Left ventricle myocardium superior (tissue), 1 donor: ENCODE measurements at regions not wholly inside any gene's neighbourhood (a gene's known extent, or its start where the extent isn't known, plus 50 kb on each side); places are given as distances from the start of the nearest gene placed in this dataset.
"Not testable (repeated sequence)": the region's sequence is repeated elsewhere in the genome, so short reads cannot be mapped to it uniquely, and the experiment has no call there.

Experiments
- ATAC-seq: fragments of 200-7000 bp; cut with Tn5 transposase; one replicate; pipeline ENCODE4 v1.9.1; 2020; ENCODE audit warnings: mild to moderate bottlenecking, moderate library complexity
- DNase-seq: peaks from one replicate; pipeline ENCODE4 v3.0.0-alpha.2; 2020
- intact Hi-C: fragments of 100-400 bp; cut with micrococcal nuclease; formaldehyde crosslinking; loops from one replicate; pipeline ENCODE4 v1.11.0; 2022
- donor health status: DM: no; HTN: yes; CAD: no; lungs with severe emphysema.

DNA sequence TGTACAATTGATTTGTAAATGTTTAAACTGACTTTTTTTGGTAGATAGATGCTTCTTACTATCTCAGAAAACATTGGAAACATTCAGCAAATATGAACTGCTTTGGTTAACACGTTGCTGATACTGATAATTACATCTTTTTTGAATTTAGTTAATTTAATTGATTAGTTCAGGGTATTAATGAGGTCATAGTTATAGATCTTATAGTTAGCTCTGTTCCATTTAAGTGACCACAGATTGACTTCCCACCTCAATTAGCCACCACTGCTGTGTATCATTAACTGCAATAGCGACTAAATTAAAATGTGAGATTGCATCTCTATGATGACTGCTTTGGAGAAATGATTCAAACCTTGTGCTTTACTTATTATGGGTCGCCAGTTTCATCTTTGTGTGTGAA, 407.1 kb upstream of the EDIL3 start:
- DNase-seq: no peak
- ATAC-seq: no peak
- intact Hi-C loops: no loop called here

DNA sequence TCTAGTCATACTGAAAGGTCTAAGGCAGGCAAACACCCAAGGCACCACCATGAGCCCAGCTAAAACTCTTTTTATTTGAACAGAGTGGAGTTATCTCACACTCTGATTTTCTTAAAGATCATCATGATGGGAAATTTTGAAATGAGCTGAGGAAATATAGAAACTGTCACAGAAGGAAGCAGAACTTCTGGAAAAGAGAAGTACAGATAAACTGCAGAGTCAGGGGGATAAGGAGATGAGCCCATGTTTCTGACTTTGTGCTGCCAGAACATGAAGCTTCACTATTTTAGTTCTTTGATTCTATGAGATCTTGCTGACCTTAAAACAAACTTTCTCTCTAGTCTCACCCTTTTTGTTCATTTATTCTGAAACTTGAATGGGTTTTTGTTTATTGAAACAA, 406.5 kb upstream of the EDIL3 start:
- ATAC-seq: peak; percentile 24
- intact Hi-C loops: no loop called here
- DNase-seq: no peak

DNA sequence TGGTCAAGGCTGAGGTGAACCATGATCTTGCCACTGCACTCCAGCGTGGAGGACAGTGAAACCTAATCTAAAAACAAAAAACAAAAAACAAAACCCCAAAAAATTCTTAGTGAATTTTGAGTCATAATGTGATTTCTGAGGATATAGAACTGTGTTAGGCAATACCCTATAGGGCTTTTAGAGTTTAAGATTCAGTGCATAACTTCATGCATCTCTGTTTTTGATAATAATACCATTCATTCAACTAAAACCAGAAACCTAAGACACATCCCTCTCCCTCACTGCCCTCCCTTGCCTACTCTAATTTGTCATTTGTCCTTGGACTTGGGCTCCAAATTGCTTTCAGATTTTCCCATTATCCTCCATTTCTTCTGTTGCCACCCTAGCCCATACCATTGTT, 405.7 kb upstream of the EDIL3 start:
- intact Hi-C loops: no loop called here
- DNase-seq: no peak
- no peak for ATAC-seq

DNA sequence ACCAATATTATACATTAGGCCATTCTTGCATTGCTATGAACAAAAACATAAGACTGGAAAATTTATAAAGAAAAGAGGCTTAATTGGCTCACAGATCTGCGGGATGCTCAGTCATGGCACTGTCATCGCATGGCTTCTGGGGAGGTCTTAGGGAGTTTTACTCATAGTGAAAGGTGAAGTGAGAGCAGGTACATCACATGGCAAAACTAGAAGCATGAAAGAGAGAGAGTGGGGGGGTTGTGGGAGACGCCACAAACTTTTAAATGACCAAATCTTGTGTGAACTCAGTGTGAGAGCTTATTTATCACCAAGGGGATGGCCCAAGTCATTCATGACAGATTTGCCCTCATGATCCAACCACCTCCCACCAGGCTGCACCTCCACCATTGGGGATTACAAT, 398.3 kb upstream of the EDIL3 start:
- intact Hi-C loops: no loop called here
- ATAC-seq (no peak), DNase-seq (no peak)

DNA sequence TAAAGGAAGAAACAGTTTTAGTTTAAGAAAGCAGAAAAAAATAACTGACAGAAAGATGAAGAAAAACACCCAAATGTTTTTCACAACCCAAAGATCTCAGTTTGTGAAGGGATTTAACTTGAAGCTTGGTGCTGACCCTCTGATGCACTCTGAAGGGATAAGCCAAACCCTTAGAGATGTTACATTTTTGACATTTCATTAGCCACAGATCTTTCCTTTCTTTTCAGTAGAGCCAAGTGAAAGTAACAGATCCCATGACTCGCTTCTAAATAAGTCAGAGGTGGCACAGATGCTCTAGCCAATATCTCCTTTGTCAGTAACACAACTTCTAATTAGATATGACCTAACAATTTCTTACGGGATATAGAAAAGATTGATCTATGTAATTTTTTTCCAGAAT, 394.5 kb upstream of the EDIL3 start:
- intact Hi-C loops: no loop called here
- ATAC-seq (no peak), DNase-seq (no peak)

DNA sequence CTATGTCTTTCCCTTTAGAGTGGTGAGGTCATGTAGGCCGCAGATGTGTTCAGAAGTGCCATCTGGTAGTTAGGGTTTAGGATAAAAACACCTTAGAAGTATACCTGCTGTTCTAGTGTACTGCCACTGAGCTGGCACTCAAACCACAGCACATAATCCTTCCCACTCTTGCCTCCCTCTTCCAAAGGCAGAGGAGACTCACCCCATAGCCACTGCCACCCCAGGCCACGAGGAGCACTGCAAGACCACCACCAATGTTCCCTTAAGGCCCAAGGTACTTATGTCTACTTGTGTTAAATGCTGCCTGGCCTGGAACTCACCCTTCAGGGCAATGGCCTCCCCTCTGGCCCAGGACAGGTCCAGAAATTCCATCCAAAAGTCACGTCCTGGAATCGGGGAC, 379.5 kb upstream of the EDIL3 start:
- no peak for DNase-seq
- ATAC-seq: no peak
- intact Hi-C loops: no loop called here

DNA sequence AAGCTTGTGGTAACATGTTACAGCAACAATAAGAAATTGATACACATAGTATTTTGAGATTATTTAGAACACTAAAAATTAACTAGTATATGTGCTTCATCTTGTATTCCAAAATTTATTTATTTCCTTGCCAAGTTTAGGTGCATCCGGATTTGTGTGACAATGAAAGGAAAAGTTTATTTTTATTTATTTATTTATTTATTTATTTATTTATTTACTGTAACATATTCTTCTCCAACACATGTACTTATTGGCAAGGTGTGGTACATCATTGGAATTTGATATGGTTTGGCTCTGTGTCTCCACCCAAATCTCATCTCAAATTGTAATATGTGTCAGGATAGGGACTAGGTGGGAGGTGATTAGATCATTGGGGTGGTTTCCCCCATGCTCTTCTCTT, 373.3 kb upstream of the EDIL3 start:
- ATAC-seq: no peak
- DNase-seq: no peak
- intact Hi-C loops: no loop called here

DNA sequence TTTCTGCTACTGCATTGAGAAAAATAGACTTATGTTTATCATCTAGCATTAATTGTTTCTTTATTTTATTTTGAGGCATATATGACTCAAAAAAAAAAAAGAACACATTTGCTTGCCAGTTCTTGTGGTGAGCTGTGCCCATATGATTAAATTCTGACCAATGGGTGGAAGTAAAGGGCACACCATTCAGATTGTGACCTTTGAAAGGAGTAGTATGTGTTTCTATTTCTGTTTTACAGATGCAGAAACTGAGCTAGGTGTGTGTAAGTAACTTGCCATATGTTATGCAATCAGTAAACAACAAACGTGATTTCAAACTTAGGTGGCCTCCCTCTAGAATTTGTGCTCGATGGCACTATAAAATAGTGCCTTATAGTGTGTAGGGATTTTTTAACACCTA, 368.1 kb upstream of the EDIL3 start:
- intact Hi-C loops: no loop called here
- no peak for DNase-seq
- no peak for ATAC-seq

DNA sequence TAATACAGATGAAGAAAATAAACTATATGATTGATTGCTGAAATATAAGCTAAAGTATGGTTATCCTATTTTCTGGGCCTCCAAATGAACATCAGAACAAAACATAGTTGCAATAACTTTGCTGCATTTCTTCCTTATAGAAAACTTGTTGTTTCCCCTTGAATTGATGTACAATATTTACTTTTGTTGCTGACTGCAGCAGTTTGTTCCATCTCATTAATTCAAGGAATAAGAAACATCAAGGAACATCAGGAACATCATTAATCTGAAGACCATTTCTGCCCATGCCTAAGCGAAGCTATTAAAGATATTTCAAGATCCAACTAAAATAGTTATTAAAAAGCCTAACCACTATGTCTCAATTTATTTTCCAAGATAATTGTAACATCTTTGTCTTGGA, 363.6 kb upstream of the EDIL3 start:
- DNase-seq (no peak), ATAC-seq (no peak)
- intact Hi-C loops: no loop called here

DNA sequence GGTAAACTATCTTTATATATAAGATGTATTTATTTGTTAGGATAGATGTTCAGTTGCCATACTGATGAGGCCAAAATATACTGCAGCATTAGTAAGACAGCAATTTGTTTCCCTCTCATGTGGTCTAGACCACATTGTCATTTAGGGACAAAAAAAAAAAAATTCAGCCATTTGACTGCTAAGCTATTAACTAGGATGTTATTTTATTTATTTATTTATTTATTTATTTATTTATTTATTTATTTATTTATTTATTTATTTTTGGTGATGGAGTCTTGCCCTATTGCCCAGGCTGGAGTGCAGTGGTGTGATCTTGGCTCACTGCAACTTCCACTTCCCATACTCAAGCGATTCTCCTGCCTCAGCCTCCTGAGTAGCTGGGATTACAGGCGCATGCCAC, 361.6 kb upstream of the EDIL3 start:
- ATAC-seq, DNase-seq, intact Hi-C loops: not testable (repeated sequence)

DNA sequence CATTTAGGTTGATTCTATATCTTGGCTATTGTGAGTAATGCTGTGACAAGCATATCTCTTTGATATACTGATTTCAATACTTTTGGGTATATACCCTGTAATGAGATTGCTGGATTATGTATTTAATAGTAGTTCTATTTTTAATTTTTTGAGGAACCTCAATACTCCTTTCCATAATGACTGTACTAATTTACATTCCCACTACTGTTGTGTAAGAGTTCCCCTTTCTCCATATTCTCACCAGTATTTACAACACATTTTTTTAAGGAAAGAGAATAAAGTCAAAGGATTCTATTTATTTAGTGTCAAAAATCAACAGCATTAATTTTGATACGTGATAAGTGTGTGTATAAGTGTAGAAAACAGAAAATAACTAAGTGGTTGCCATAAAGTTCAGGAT, 356.4 kb upstream of the EDIL3 start:
- DNase-seq (no peak), ATAC-seq (no peak)
- intact Hi-C loops: no loop called here

DNA sequence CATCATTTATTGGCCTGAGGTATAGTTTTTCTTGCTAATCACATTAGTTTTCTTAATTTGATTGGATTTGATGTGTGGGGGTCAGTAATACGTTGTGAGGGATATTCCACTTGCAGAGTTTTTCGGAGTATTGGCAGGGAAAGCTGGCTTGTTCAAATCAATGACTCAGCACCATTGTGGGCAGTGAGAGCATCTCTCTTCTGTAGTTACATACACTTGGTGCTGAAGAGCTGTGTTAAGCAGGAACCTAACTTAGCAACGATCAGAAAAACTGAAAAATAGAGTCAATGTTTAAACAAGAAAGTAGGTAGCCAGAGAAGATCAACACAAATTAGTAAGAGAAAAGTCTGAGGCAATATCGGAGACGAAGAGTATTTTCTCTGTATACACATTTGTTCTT, 344.6 kb upstream of the EDIL3 start:
- DNase-seq: no peak
- no peak for ATAC-seq
- intact Hi-C loops: no loop called here

DNA sequence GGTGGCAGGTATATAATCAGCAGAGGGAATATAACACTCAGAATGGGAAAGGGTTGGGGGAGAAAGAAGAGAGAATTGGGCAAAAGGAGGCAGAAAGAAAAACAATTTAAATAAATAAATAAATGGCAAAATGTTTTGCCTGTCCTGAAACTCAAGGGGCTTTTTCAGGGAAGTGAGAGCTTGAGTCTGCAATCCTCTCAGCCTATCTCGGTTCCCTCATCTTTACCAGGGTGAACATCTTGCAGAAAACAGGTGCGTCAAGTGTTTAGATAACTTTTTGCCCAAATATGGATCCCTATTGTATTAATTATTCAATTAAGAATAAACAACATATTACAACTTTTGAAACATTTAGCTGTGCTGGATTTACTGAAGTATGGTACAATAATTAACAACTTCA, 343.0 kb upstream of the EDIL3 start:
- intact Hi-C loops: no loop called here
- ATAC-seq (no peak), DNase-seq (no peak)

DNA sequence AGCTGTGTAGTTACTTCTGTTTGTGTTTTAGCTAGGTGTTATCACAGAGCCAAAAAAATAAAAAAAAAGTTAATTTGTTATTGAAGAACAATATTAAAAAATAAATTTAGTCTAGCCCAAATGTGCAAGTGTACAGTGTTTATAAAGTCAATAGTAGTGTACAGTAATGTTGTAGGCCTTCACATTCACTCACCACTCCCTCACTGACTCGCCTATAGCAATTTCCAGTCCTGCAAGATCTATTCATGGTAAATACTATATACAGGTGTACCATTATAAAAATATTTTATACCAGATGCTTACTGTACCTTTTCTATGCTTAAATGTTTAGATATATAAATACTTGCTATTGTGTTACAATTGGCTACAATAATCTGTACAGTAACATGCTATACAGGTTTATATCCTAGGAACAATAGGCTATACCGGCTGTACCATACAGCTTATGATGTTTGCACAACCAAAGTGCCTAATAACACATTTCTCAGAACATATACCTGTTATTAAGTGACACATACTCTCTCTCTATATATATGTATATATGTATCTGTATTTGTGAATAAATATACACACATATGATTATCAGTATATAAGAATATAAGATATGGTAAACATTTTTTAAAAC, 341.4 kb upstream of the EDIL3 start:
- DNase-seq: no peak
- ATAC-seq: no peak
- intact Hi-C loops: no loop called here

DNA sequence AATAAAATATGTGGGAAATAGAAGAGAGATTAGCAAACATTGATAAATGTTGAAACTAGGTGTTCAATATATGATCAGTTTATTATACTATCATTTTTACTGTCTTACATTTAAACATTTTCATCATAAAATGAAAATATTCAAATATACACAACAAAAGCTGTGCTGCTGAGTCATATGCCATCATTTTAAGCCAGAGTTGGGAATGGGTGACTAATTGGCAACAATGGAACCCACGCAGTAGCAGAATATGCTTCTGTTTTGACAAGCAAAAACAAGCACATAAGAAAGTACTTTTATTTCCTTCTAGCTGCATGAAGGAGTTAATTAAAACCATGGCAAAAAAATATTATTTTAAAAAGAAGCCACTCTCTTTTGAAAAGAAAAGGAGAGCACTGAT, 340.0 kb upstream of the EDIL3 start:
- DNase-seq (no peak), ATAC-seq (no peak)
- intact Hi-C loops: no loop called here

DNA sequence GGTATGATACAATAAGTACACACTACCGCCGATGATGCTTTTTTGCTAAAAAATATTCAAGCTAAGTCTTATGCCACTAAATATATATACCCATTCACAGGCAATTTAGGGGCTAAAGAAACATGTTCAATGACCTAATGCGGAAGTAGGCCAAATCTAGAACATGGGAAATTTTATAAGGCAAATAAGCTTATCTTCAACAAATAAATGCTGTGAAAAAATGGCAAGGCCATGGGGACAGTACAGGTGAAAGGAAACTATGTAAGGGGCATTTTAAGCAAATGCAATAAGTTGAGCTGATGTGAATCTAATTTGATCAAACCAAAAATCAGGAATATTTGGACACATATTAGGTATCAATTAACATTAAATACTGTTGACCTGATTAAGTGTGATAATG, 339.5 kb upstream of the EDIL3 start:
- intact Hi-C loops: no loop called here
- no peak for ATAC-seq
- DNase-seq: no peak

DNA sequence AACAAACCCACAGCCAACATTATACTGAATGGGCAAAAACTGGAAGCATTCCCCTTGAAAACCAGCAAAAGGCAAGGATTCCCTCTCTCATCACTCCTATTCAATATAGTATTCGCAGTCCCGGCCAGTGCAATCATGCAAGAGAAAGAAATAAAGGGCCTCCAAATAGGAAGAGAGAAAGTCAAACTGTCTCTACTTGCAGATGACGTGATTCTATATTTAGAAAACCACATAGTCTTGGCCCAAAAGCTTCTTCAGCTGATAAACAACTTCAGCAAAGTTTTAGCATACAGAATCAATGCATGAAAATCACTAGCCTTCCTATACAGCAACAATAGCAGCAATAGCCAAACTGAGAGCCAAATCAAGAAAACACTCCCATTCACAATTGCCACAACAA, 333.7 kb upstream of the EDIL3 start:
- ATAC-seq (no peak), DNase-seq (no peak)
- intact Hi-C loops: no loop called here

DNA sequence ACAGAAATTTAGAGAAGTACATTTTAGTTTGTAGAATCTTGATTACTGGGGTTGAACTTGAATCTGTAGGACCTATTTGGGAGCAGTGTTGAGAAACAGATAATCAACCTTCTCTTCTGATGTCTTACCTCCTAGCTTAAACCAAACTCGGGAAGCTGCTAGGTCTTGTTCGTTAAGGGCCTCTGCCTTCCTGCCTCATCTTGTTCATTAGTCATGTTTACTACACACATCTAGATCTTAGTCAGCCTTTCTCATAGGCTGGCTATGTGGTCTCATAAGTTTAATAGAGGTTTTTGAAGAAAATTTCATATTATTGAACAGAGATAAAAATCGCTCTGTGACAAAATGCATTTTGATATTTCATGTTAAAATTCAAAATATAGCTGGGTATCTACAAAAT, 331.0 kb upstream of the EDIL3 start:
- no peak for ATAC-seq
- no peak for DNase-seq
- intact Hi-C loops: no loop called here

DNA sequence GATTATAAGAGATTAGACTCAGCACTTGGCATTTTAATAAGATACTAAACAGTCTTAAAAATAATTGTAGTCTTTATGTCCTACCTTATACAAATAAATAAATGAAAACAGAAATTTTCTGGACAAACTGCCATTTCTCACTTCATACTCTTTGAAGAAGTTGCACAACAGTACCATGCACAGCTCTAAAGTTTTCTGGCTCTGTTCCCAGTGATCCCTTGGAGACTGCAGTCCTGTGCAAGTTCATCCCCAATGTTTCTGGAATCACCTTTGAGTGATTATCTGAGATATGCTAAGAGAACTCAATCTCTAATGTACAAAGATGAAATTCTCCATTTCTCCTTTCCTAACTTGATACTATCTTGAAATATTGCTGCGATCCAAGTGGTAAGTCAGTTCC, 330.4 kb upstream of the EDIL3 start:
- DNase-seq (no peak), ATAC-seq (no peak)
- intact Hi-C loops: no loop called here

DNA sequence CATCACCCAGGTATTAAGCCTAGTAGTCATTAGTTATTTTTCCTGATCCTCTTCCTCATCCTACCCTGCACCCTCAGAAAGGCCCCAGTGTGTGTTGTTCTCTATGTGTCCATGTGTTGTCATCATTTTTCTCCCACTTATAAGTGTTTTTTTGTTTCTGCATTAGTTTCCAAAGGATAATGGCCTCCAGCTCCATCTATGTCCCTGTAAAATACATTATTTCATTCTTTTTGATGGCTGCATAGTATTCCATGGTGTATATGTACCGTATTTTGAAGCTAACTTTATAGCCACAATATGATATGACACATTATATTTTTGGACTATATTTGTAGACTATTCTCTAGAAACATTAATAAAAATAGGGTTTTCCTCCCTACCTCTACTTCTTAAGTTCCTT, 324.4 kb upstream of the EDIL3 start:
- ATAC-seq (no peak), DNase-seq (no peak)
- intact Hi-C loops: no loop called here

DNA sequence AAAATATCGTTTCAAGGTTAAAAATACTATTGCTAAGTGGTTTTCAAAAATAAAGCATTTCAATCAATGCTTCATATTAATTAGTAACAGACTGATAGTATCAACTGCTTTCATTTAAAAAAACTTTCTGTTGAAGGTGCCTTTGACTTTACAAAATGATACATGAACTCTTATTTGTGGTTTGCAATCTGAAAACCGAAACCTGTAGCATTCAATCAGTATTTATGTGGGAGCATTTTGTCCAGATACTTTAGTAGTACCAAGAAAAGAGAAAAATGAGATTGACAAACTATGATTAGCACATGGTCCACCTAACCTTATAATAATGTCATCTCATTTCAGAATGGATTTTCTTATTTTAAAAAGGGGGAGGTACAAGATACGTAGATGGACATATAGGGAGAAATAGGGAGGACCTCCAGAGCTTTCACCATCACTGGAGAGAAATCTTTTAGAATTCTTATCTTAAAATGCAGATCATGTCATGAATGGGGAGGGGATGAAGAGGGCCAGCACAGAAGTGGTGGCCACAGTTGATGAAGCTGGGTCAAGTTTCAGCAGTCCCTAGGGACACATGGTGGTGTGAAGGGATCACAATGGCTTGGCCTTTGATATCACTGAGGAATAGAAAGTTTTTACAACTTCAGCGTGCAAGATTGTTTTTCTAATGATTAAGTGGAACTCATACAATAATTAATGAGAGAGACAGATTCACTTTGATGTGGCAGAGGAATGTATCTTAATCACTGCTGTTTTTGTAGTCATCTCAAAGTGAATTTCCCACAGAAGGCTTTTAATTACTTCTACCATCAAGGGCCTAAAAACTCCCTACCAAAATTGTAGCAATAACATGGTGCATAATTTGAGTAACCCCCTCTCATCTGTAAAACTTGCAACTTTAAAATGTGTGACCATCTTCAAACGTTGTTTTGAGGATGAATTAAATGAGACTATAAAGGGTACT, 322.3 kb upstream of the EDIL3 start:
- no peak for DNase-seq
- intact Hi-C loops: no loop called here
- ATAC-seq: no peak
